Omental fat pad (tissue), 3 donors: ENCODE measurements at regions not wholly inside any gene's neighbourhood (a gene's known extent, or its start where the extent isn't known, plus 50 kb on each side); places are given as distances from the start of the nearest gene placed in this dataset.

Source experiments
- ATAC-seq: fragments of 150-250 bp; one replicate; pipeline ENCODE4 v1.9.1; 2016; ENCODE audit warnings: mild to moderate bottlenecking, moderate library complexity; ENCODE audit not compliant: low FRiP score
- DNase-seq: peaks from one replicate; pipeline ENCODE4 v3.0.0-alpha.2; 2019; ENCODE audit warnings: low spot score
- CTCF ChIP-seq, 3 donors: fragments of 450-650 bp; IDR thresholded peaks; one replicate each; pipeline ENCODE4 v1.5.1; 2016 to 2017; ENCODE audit warnings: antibody characterized with exemption in 3 of 3, mild to moderate bottlenecking in 3 of 3, moderate library complexity in 2 of 3

DNA sequence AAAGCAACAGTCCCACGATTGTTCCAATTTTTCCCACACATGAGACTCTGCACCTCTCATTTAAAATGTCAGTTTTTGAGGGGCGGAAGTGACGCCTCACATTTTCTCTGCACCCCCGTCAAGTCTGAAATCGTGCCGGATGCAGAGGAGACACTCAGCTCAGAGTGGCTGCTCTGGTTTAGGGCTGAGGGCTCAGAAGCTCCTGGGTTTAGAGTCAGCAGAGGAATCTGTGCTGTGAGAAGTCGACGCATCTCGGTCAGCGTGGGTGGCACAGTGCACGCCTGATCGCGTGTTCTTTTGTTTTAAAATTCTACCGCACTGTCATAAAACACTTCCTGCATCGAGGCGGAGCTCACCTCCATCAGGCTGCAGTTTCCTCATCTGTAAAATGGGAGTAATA lies 116.7 kb upstream of the ADRA2C start:
- no peak for TF ChIP-seq CTCF (IDR thresholded peaks at IDR 0.05)
- DNase-seq: no peak
- no peak for ATAC-seq

- TF ChIP-seq CTCF (IDR thresholded peaks at IDR 0.05): no peak
- ATAC-seq: no peak
- DNase-seq: no peak
Measured at GRCh38 chr4:3648731-3649130, 116.5 kb upstream of the LRPAP1 start.

DNA sequence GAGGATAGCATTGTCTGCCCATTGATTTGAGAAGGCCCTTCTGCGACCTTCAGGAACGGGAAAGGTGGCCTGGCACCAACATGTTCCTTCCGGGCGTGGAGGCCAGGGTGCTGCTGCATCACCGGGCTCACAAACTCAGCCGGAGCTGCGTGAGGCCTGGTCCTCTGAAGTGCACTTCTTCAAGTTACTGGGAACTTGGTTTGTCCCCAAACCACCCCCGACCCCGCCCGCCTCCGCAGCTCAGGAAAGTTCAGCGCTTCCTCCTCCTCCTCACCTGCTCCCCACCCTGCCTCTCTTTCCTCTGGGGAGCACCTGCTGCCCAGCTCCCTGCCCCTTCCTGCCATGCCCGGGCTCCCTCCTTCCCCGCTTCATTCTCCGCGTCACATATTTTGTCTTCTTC lies 116.0 kb upstream of the LRPAP1 start:
- no peak for DNase-seq
- no peak for ATAC-seq
- no peak for TF ChIP-seq CTCF (IDR thresholded peaks at IDR 0.05)

DNA sequence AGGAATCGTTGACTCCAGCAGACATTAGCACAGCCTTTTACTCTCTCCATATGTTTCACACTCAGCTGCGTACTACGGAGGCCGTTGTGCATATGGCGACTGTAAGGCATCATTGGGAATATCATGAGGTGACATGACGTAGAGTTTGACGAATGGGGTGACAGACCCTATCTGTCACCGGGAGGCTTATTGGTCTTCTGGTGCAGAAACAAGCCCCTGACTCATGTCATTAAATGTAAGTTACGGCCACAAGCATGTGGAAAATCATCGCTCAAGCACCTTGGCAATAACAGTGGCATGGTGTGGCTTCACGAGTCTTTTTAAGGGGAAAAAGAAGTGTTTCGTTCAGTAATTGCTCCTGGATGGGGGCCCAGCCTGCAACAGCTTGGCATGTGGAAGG lies 115.2 kb upstream of the LRPAP1 start:
- no peak for TF ChIP-seq CTCF (IDR thresholded peaks at IDR 0.05)
- no peak for DNase-seq
- no peak for ATAC-seq

DNA sequence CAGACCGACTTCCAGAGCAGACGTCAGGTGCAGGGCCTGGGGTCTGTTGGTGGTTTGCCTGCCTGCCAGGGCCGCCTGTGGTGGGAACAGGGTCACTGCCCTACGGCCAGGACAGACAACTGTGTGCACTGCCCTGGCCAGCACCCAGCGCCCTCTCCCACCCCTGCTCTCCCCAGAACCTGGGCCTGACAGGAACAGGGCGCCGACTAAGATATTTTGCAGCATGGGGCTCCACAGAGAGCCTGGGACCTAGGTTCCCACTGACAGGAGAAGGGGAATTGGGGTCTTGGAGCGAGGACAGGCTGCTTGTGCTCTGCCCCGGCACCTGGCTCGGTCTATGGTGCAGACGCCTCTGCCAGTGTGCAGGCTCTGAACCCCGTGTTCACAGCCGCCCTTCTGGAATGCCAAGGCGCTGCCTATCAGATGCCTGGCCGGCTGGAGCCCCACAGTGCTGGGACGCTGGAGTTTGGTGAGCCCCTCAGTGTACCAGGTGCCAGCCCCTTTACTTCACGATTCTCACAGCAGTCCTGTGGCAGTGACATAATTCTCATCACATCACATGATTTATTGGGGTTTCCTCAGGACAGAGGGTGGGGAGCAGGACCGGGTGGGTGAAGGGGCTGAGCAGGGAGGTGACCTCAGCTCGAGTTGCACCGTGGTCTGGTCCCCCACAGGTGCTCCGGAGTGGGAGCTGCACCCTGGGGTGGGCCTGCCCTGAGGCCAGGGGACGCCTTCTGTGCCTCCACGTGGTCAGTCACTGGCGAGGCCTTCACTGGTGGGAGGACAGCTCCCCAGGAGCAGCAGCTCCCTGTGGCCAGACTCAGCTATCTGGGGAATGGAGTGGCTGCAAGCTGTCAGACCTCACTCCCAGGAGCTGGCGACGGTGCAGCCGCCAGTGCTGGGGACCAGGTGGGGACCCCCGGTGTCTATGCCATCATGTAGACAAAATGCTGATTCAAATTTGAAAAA lies 113.8 kb upstream of the LRPAP1 start:
- TF ChIP-seq CTCF (IDR thresholded peaks at IDR 0.05): no peak
- DNase-seq: no peak
- no peak for ATAC-seq

- no peak for TF ChIP-seq CTCF (IDR thresholded peaks at IDR 0.05)
- DNase-seq (no peak), ATAC-seq (no peak)
Measured at GRCh38 chr4:3644849-3645627, 112.8 kb upstream of the LRPAP1 start.
